ENCODE measurements at regions not wholly inside any gene's neighbourhood (a gene's known extent, or its start where the extent isn't known, plus 50 kb on each side); places are given as distances from the start of the nearest gene placed in this dataset.

DNA sequence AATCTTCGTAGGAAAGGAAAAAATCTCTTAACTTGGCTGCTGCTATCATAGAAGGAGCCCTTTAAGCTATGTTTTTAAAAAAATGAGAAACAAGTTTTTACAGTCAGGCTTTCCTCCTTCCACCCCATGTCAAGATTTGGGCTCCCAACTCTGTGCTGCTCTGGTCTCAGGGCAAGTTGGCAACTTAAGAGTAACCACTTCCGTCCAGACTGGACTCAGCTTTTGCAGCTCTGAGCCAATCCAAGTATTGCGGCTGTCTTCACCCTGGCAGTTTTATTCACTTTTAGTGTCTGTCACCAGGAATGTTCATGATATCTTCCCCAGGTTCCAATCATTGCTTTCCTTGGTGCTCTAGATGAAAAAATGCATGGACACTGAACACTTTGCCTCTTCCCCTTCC, 115.9 kb upstream of the GAS1 start:
- ChIA-PET POLR2A (no interaction called here), CTCF (no interaction called here)
- H3K4me1 Mint-ChIP-seq: no peaks in the 10 kb centered on the region
- H3K9me3 Mint-ChIP-seq: peaks cover 0 to 5% (median 0%) of the 10 kb centered on the region in 3 donors
- H3K27ac Mint-ChIP-seq: no peak overlapping the region
- H3K4me3 Mint-ChIP-seq: no peak overlapping the region
- no peak overlapping the region for H3K4me3 ChIP-seq (ENCODE audit: control insufficient read depth in 1 of 2, extremely low read depth in 1 of 2, low read length in 1 of 2)
- H3K27me3 ChIP-seq (replicated peaks in 1 of 2; ENCODE audit: control insufficient read depth in 2 of 2, extremely low read depth in 1 of 2, insufficient read depth in 2 of 2, low read length in 1 of 2): peaks cover 0 to 4% of the 10 kb centered on the region in 2 experiments
- H3K27me3 Mint-ChIP-seq: peaks cover 4 to 21% of the 10 kb centered on the region in 2 donors
- 94% methylated on average over 2 of the region's 3 CpGs for WGBS (ENCODE audit: insufficient coverage)
- no peaks in the 10 kb centered on the region for H3K36me3 ChIP-seq (ENCODE audit: control insufficient read depth in 2 of 2, extremely low read depth in 1 of 2, insufficient read depth in 1 of 2, low read length in 1 of 2)
- no peaks in the 10 kb centered on the region for H3K4me1 ChIP-seq (ENCODE audit: control insufficient read depth in 1 of 2, extremely low read depth in 1 of 2, insufficient read depth in 2 of 2, low read length in 2 of 2)
- DNase-seq: no peak
- H3K36me3 Mint-ChIP-seq: no peaks in the 10 kb centered on the region
- H3K9me3 ChIP-seq: no peaks in the 10 kb centered on the region
- no peak overlapping the region for H3K27ac ChIP-seq (ENCODE audit: low read length)
- no peak for ATAC-seq (replicated peaks in 1 of 4)

DNA sequence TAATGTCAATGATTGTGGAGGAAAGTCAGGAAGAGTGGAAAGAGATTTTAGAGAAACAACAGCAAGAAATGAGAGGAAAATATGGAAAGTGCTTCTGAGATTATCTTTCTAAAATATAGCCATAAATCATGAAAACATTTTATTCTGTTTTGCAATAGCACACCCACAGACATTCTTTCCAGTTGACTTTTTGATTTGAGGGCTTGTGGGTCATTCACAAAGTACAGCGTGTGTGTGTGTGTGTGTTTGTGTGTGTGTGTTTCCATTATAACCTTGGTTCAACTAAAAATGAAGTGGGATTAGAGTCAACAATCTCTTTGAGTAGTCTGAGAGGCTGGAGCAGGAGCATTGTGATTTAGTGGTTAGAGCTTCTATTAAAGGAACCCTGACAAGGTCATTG, 116.6 kb upstream of the GAS1 start:
- Mint-ChIP-seq H3K27ac (no peak overlapping the region), H3K9me3 (peaks cover 0 to under 1% (median 0%) of the 10 kb centered on the region in 3 donors), H3K4me3 (no peak overlapping the region), H3K4me1 (no peaks in the 10 kb centered on the region), H3K27me3 (peaks cover 4 to 17% of the 10 kb centered on the region in 2 donors), H3K36me3 (no peaks in the 10 kb centered on the region)
- CTCF ChIA-PET: no interaction called here
- no peaks in the 10 kb centered on the region for H3K36me3 ChIP-seq (ENCODE audit: control insufficient read depth in 2 of 2, extremely low read depth in 1 of 2, insufficient read depth in 1 of 2, low read length in 1 of 2)
- no peak overlapping the region for H3K4me3 ChIP-seq (ENCODE audit: control insufficient read depth in 1 of 2, extremely low read depth in 1 of 2, low read length in 1 of 2)
- POLR2A ChIA-PET: no interaction called here
- DNase-seq: no peak
- H3K9me3 ChIP-seq: no peaks in the 10 kb centered on the region
- no peak for ATAC-seq (replicated peaks in 1 of 4)
- no peak overlapping the region for H3K27ac ChIP-seq (ENCODE audit: low read length)
- H3K27me3 ChIP-seq (replicated peaks in 1 of 2; ENCODE audit: control insufficient read depth in 2 of 2, extremely low read depth in 1 of 2, insufficient read depth in 2 of 2, low read length in 1 of 2): peaks cover 0 to 3% of the 10 kb centered on the region in 2 experiments
- no peaks in the 10 kb centered on the region for H3K4me1 ChIP-seq (ENCODE audit: control insufficient read depth in 1 of 2, extremely low read depth in 1 of 2, insufficient read depth in 2 of 2, low read length in 2 of 2)
- WGBS (ENCODE audit: insufficient coverage): 71% methylated on average over 1 of the region's 1 CpG

DNA sequence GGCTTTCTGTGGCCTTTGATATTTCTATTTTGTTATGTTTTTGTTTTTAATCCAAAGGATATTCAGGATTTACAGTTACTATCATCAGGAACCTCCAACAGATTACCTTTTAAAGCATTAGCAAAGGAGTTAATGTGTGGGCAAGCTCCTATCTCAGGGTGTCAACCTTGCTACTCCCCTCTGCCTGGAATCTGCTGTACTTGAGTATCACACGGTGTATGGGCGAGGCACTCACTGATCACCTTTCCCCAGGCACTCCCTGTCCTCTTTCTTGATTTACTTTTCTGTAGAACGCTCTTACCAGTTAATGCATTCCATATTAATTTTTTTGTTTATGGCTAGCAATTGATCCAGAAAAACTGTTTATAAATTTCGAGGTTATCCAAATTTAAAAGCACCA, 117.0 kb upstream of the GAS1 start:
- Mint-ChIP-seq H3K9me3 (no peaks in the 10 kb centered on the region), H3K36me3 (no peaks in the 10 kb centered on the region), H3K4me1 (no peaks in the 10 kb centered on the region), H3K27ac (no peak overlapping the region), H3K4me3 (no peak overlapping the region), H3K27me3 (peaks cover 4 to 12% of the 10 kb centered on the region in 2 donors)
- H3K4me3 ChIP-seq (ENCODE audit: control insufficient read depth in 1 of 2, extremely low read depth in 1 of 2, low read length in 1 of 2): no peak overlapping the region
- H3K4me1 ChIP-seq (ENCODE audit: control insufficient read depth in 1 of 2, extremely low read depth in 1 of 2, insufficient read depth in 2 of 2, low read length in 2 of 2): no peaks in the 10 kb centered on the region
- ATAC-seq (replicated peaks in 1 of 4) (no peak), DNase-seq (no peak)
- no CpG with 5 or more reads among the region's 4 CpGs for WGBS (ENCODE audit: insufficient coverage)
- peaks cover 0 to 3% of the 10 kb centered on the region in 2 experiments for H3K27me3 ChIP-seq (replicated peaks in 1 of 2; ENCODE audit: control insufficient read depth in 2 of 2, extremely low read depth in 1 of 2, insufficient read depth in 2 of 2, low read length in 1 of 2)
- no peaks in the 10 kb centered on the region for H3K9me3 ChIP-seq
- H3K36me3 ChIP-seq (ENCODE audit: control insufficient read depth in 2 of 2, extremely low read depth in 1 of 2, insufficient read depth in 1 of 2, low read length in 1 of 2): no peaks in the 10 kb centered on the region
- H3K27ac ChIP-seq (ENCODE audit: low read length): no peak overlapping the region
- POLR2A ChIA-PET: no interaction called here
- CTCF ChIA-PET: no interaction called here

DNA sequence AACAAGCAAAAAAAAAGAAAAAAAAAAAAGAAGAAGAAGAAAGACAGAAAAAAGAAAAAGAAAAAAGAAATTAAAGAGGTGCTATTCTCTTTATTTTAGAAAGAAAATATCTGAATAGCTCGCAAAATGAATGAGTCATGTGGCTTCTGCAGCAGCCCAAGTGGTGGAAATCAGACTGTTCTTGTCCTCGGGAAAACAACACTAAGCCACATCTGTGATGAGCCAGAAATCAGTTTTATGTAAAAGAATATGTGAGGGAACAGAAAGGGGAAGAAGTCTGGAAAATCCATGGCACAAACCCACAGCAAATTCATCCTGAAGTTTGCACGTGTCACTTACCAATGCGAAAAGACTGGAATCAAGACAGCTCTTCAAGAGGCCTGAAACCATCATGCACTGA, 118.7 kb upstream of the GAS1 start:
- ATAC-seq (replicated peaks in 1 of 4) (no peak), DNase-seq (no peak)
- CTCF ChIA-PET: no interaction called here
- no peak overlapping the region for H3K4me3 Mint-ChIP-seq
- 90% methylated on average over 2 of the region's 4 CpGs for whole genome bisulfite sequencing (ENCODE audit: insufficient coverage)
- no peaks in the 10 kb centered on the region for H3K9me3 ChIP-seq
- H3K4me1 Mint-ChIP-seq: no peaks in the 10 kb centered on the region
- H3K36me3 ChIP-seq (ENCODE audit: control insufficient read depth in 2 of 2, extremely low read depth in 1 of 2, insufficient read depth in 1 of 2, low read length in 1 of 2): no peaks in the 10 kb centered on the region
- no peak overlapping the region for H3K4me3 ChIP-seq (ENCODE audit: control insufficient read depth in 1 of 2, extremely low read depth in 1 of 2, low read length in 1 of 2)
- peaks cover 4 to 9% of the 10 kb centered on the region in 2 donors for H3K27me3 Mint-ChIP-seq
- peaks cover 0 to 3% of the 10 kb centered on the region in 2 experiments for H3K27me3 ChIP-seq (replicated peaks in 1 of 2; ENCODE audit: control insufficient read depth in 2 of 2, extremely low read depth in 1 of 2, insufficient read depth in 2 of 2, low read length in 1 of 2)
- no peaks in the 10 kb centered on the region for H3K9me3 Mint-ChIP-seq
- no peak overlapping the region for H3K27ac ChIP-seq (ENCODE audit: low read length)
- no peak overlapping the region for H3K27ac Mint-ChIP-seq
- H3K36me3 Mint-ChIP-seq: no peaks in the 10 kb centered on the region
- H3K4me1 ChIP-seq (ENCODE audit: control insufficient read depth in 1 of 2, extremely low read depth in 1 of 2, insufficient read depth in 2 of 2, low read length in 2 of 2): no peaks in the 10 kb centered on the region
- POLR2A ChIA-PET: no interaction called here

DNA sequence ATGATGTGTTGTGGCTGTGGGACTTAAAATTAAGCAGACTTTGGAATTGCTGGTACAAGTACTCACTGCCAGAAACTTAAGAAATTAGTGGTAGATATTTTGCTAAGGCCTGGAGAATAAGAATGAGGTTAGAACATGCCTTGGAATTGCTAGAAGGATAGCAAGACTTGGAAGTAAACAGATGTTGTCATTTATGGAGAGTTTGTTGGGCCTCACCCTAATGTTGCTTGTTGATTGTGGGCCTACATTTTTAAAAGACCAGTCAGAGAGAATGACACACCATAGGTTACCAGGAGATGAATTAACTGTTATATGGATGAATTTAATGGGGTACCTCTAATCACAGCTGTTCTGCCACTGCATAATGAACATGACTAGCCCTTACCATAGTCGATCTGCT, 120.1 kb upstream of the GAS1 start:
- WGBS (ENCODE audit: insufficient coverage): no CpG with 5 or more reads among the region's 1 CpG
- H3K9me3 ChIP-seq: no peaks in the 10 kb centered on the region
- Mint-ChIP-seq H3K4me1 (no peaks in the 10 kb centered on the region), H3K27ac (no peak overlapping the region), H3K27me3 (peaks cover 0 to 9% of the 10 kb centered on the region in 2 donors), H3K9me3 (no peaks in the 10 kb centered on the region), H3K36me3 (no peaks in the 10 kb centered on the region), H3K4me3 (no peak overlapping the region)
- H3K4me3 ChIP-seq (ENCODE audit: control insufficient read depth in 1 of 2, extremely low read depth in 1 of 2, low read length in 1 of 2): no peak overlapping the region
- DNase-seq: no peak
- H3K27ac ChIP-seq (ENCODE audit: low read length): no peak overlapping the region
- no peak for ATAC-seq (replicated peaks in 1 of 4)
- no peaks in the 10 kb centered on the region for H3K27me3 ChIP-seq (replicated peaks in 1 of 2; ENCODE audit: control insufficient read depth in 2 of 2, extremely low read depth in 1 of 2, insufficient read depth in 2 of 2, low read length in 1 of 2)
- H3K4me1 ChIP-seq (ENCODE audit: control insufficient read depth in 1 of 2, extremely low read depth in 1 of 2, insufficient read depth in 2 of 2, low read length in 2 of 2): no peaks in the 10 kb centered on the region
- no peaks in the 10 kb centered on the region for H3K36me3 ChIP-seq (ENCODE audit: control insufficient read depth in 2 of 2, extremely low read depth in 1 of 2, insufficient read depth in 1 of 2, low read length in 1 of 2)
- POLR2A ChIA-PET: no interaction called here
- CTCF ChIA-PET: no interaction called here

DNA sequence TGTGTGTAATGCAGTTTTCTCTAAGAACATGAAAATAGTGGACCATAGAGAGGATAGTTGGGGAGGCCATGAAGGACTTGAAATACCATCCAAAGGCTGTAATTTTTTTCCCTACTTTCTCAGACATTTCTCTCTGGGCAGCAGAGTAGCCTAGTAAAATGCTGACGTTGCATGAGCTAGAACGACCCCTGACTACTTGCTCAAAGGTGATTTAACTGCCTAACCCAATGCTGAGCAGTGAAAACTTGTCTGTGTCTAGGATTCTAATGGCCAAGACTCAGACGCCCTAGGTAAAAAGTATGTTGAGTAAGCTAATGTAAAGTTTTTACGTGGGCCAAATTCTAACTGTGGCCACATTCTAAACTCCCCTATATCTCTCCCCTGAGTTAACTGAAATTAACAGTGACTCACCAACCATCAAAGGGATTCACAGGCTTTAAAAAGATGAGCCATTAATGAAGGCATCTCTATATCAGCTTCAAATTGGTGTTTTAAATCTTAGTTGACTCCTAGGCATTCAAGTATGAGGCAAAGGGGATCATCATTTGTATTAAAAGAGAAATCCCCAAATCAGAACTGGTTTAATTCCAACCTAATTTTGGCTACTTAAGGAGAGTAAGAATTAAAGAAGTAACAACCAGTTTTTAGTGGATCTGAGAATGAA, 121.0 kb upstream of the GAS1 start:
- ATAC-seq (replicated peaks in 1 of 4) (no peak), DNase-seq (no peak)
- no peaks in the 10 kb centered on the region for H3K4me1 ChIP-seq (ENCODE audit: control insufficient read depth in 1 of 2, extremely low read depth in 1 of 2, insufficient read depth in 2 of 2, low read length in 2 of 2)
- no peaks in the 10 kb centered on the region for H3K27me3 ChIP-seq (replicated peaks in 1 of 2; ENCODE audit: control insufficient read depth in 2 of 2, extremely low read depth in 1 of 2, insufficient read depth in 2 of 2, low read length in 1 of 2)
- Mint-ChIP-seq H3K4me3 (no peak overlapping the region), H3K9me3 (no peaks in the 10 kb centered on the region), H3K4me1 (no peaks in the 10 kb centered on the region), H3K27ac (no peak overlapping the region), H3K27me3 (peaks cover 0 to 9% of the 10 kb centered on the region in 2 donors), H3K36me3 (no peaks in the 10 kb centered on the region)
- H3K9me3 ChIP-seq: no peaks in the 10 kb centered on the region
- H3K27ac ChIP-seq (ENCODE audit: low read length): no peak overlapping the region
- WGBS (ENCODE audit: insufficient coverage): 67% methylated on average over 2 of the region's 4 CpGs
- CTCF ChIA-PET: no interaction called here
- H3K36me3 ChIP-seq (ENCODE audit: control insufficient read depth in 2 of 2, extremely low read depth in 1 of 2, insufficient read depth in 1 of 2, low read length in 1 of 2): no peaks in the 10 kb centered on the region
- H3K4me3 ChIP-seq (ENCODE audit: control insufficient read depth in 1 of 2, extremely low read depth in 1 of 2, low read length in 1 of 2): no peak overlapping the region
- POLR2A ChIA-PET: no interaction called here

DNA sequence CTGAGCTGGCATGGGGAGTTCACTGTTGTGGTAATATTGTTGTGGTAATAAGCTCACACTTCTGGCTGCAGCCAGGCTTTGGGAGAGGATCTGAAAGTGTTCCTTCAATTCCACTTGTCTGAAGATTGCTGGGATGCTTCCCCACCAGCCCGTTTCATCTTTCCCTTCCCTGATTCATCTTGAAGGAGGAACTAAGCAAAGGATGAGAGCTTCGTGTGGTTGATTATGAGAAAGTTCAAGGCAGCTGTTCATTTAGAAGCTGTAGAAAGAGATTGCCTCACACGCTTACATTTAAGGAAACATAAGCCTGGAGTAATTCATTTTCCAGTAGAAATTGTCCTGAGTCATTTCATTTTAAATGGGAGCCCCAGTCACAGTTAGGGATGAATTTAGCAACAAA, 122.4 kb upstream of the GAS1 start:
- DNase-seq: no peak
- H3K27me3 ChIP-seq (replicated peaks in 1 of 2; ENCODE audit: control insufficient read depth in 2 of 2, extremely low read depth in 1 of 2, insufficient read depth in 2 of 2, low read length in 1 of 2): no peaks in the 10 kb centered on the region
- no peaks in the 10 kb centered on the region for H3K9me3 Mint-ChIP-seq
- no peak overlapping the region for H3K27ac ChIP-seq (ENCODE audit: low read length)
- peaks cover 0 to 6% of the 10 kb centered on the region in 2 donors for H3K27me3 Mint-ChIP-seq
- no peak for ATAC-seq (replicated peaks in 1 of 4)
- no peaks in the 10 kb centered on the region for H3K36me3 ChIP-seq (ENCODE audit: control insufficient read depth in 2 of 2, extremely low read depth in 1 of 2, insufficient read depth in 1 of 2, low read length in 1 of 2)
- CTCF ChIA-PET: no interaction called here
- no peak overlapping the region for H3K4me3 Mint-ChIP-seq
- no peaks in the 10 kb centered on the region for H3K36me3 Mint-ChIP-seq
- H3K4me3 ChIP-seq (ENCODE audit: control insufficient read depth in 1 of 2, extremely low read depth in 1 of 2, low read length in 1 of 2): no peak overlapping the region
- POLR2A ChIA-PET: no interaction called here
- H3K4me1 ChIP-seq (ENCODE audit: control insufficient read depth in 1 of 2, extremely low read depth in 1 of 2, insufficient read depth in 2 of 2, low read length in 2 of 2): no peaks in the 10 kb centered on the region
- 73% methylated on average over 1 of the region's 3 CpGs for WGBS (ENCODE audit: insufficient coverage)
- no peak overlapping the region for H3K27ac Mint-ChIP-seq
- no peaks in the 10 kb centered on the region for H3K9me3 ChIP-seq
- no peaks in the 10 kb centered on the region for H3K4me1 Mint-ChIP-seq

Measured in T-cell (primary cell).